K562 (cell line): ENCODE measurements at regions not wholly inside any gene's neighbourhood (a gene's known extent, or its start where the extent isn't known, plus 50 kb on each side); places are given as distances from the start of the nearest gene placed in this dataset.
A peak's percentile ranks its signal among the peaks of the same experiment; 100 is the strongest.

ENCODE experiments used
- ATAC-seq: fragments of 200-7000 bp; cut with Tn5 transposase; 3 replicates; pipeline ENCODE4 v1.9.1; 2020; ENCODE audit warnings: moderate library complexity
- BruUV-seq: library from RNA; stranded (reverse); fragments of 400-500 nt; replicated peaks from 2 replicates; lab custom pipeline; 2021; lab: Mats Ljungman, UMichigan
- CTCF ChIA-PET: fragments of 300-600 bp; formaldehyde crosslinking; extraction: SDS; loops from one replicate; lab custom pipeline; 2021; ENCODE audit warnings: low intra/inter-chr PET ratio; lab: Yijun Ruan, JAX
- POLR2A ChIA-PET: fragments of 300-600, 350-650 bp; sonication (Branson Sonifier 250); formaldehyde crosslinking; extraction: SDS; loops from one replicate; lab custom pipeline; 2021; ENCODE audit warnings: antibody characterized with exemption, inconsistent platforms; lab: Yijun Ruan, JAX
- DNase-seq, 4 experiments: peaks; one replicate each; pipeline versions ENCODE4 v3.0.0 to v3.0.0-alpha.2; 2011 to 2018; ENCODE audit warnings: low spot score in 3 of 4, mixed read lengths in 3 of 4; ENCODE audit errors: extremely low read depth in 1 of 4
- FAIRE-seq: peaks from 2 replicates; lab custom pipeline; 2011; peaks lifted over from hg19 to GRCh38; lab: Jason Lieb, UNC
- H2AFZ ChIP-seq: 2 replicates; pipeline ENCODE4 v1.6.0; 2011; ENCODE audit warnings: low read depth, low read length, control low read depth, inconsistent platforms
- H3K27ac ChIP-seq: fragments of 200-600 bp; 3 replicates; pipeline ENCODE4 v1.8.0; 2011; ENCODE audit warnings: low read depth, mild to moderate bottlenecking, control low read depth, inconsistent platforms, low read length, moderate library complexity, mixed read lengths; ENCODE audit errors: extremely low read depth
- H3K27me3 ChIP-seq, 2 experiments: fragments of 300-600 bp in 1 of 2; 2 replicates in 1 of 2; 3 replicates in 1 of 2; pipeline versions ENCODE4 v1.6.0 to v1.8.0; 2011; ENCODE audit warnings: inconsistent platforms in 2 of 2, low read length in 2 of 2, mild to moderate bottlenecking in 1 of 2, mixed read lengths in 1 of 2, moderate library complexity in 1 of 2; ENCODE audit not compliant: control insufficient read depth in 2 of 2, insufficient read depth in 2 of 2
- H3K36me3 ChIP-seq: fragments of 300-600 bp; 3 replicates; pipeline ENCODE4 v1.8.0; 2011; ENCODE audit warnings: mild to moderate bottlenecking, low read length, inconsistent platforms; ENCODE audit not compliant: control insufficient read depth, insufficient read depth
- H3K4me1 ChIP-seq, 2 experiments: fragments of 200-600 bp in 1 of 2; replicated peaks in 1 of 2; 2 replicates in 1 of 2; 3 replicates in 1 of 2; pipeline versions ENCODE4 v1.5.1 to v1.8.0; 2011; ENCODE audit warnings: inconsistent platforms in 2 of 2, low read length in 2 of 2, mild to moderate bottlenecking in 1 of 2, mixed read lengths in 1 of 2, moderate library complexity in 1 of 2; ENCODE audit not compliant: control insufficient read depth in 2 of 2, insufficient read depth in 2 of 2
- H3K4me2 ChIP-seq: 2 replicates; pipeline ENCODE4 v1.6.1; 2011; ENCODE audit warnings: low read length, control low read depth, inconsistent platforms, mixed read lengths; ENCODE audit not compliant: insufficient read depth
- H3K4me3 ChIP-seq: fragments of 200-600 bp; sonication (generic), shearing (Covaris generic); 2 replicates; pipeline ENCODE4 v1.5.1; 2016; ENCODE audit warnings: control low read depth, inconsistent platforms
- H3K79me2 ChIP-seq: fragments of 200-600 bp; 3 replicates; pipeline ENCODE4 v1.8.0; 2011; ENCODE audit warnings: low read length, inconsistent platforms; ENCODE audit not compliant: control insufficient read depth, insufficient read depth
- H3K9ac ChIP-seq, 2 experiments: 2 replicates each; pipeline versions ENCODE4 v1.6.0 to v1.6.1; 2011; ENCODE audit warnings: low read depth in 2 of 2, low read length in 2 of 2, control low read depth in 1 of 2, inconsistent platforms in 1 of 2, mild to moderate bottlenecking in 1 of 2, mixed read lengths in 1 of 2; ENCODE audit not compliant: insufficient read depth in 1 of 2
- H3K9me1 ChIP-seq: one replicate; pipeline ENCODE4 v1.6.0; 2011; ENCODE audit warnings: inconsistent platforms, mild to moderate bottlenecking, low read length, moderate library complexity; ENCODE audit not compliant: control insufficient read depth, insufficient read depth
- H3K9me3 ChIP-seq: replicated peaks from 2 replicates; pipeline ENCODE4 v1.5.1; 2011; ENCODE audit warnings: low read depth, low read length, inconsistent platforms; ENCODE audit not compliant: control insufficient read depth, insufficient read depth
- H4K20me1 ChIP-seq: replicated peaks from 2 replicates; pipeline ENCODE4 v1.6.1; 2011; ENCODE audit warnings: low read length, inconsistent platforms, mixed read lengths; ENCODE audit not compliant: control insufficient read depth, insufficient read depth
- CEBPB ChIP-seq: fragments of 450-650 bp; IDR thresholded peaks from 2 replicates; pipeline ENCODE4 v1.6.1; 2016; ENCODE audit warnings: missing genetic modification characterization, missing compliant biosample characterization
- CEBPG ChIP-seq, 3 experiments: fragments of 200-800 bp in 1 of 3; sonication (Bioruptor generic) in 1 of 3; sonication (generic) in 1 of 3; formaldehyde crosslinking in 1 of 3; IDR thresholded peaks in 2 of 3; conservative IDR thresholded peaks in 1 of 3; 2 replicates each; pipeline versions ENCODE4 v1.6.1 to v1.8.0; 2016 to 2022; ENCODE audit warnings: missing compliant biosample characterization in 2 of 3, missing genetic modification characterization in 2 of 3, mild to moderate bottlenecking in 1 of 3, missing genetic modification reagents in 1 of 3
- E2F4 ChIP-seq: sonication (generic); formaldehyde crosslinking; IDR thresholded peaks from 2 replicates; pipeline ENCODE4 v1.8.0; 2022; ENCODE audit warnings: mild to moderate bottlenecking, low read depth, missing genetic modification reagents
- ERF ChIP-seq: fragments of 450-650 bp; formaldehyde crosslinking; IDR thresholded peaks from 2 replicates; pipeline ENCODE4 v1.4.0; 2020; ENCODE audit warnings: mild to moderate bottlenecking, mixed read lengths
- ESRRB ChIP-seq: fragments of 250-450 bp; sonication (Bioruptor Pico); IDR thresholded peaks from 2 replicates; pipeline ENCODE4 v1.5.0; 2020; ENCODE audit warnings: mild to moderate bottlenecking, moderate library complexity, borderline replicate concordance
- FOSL1 ChIP-seq: fragments of 200-800 bp; sonication (Bioruptor generic); conservative IDR thresholded peaks from 2 replicates; pipeline ENCODE4 v1.6.1; 2016; ENCODE audit warnings: missing genetic modification characterization, missing compliant biosample characterization
- FOXK1 ChIP-seq: sonication (generic); formaldehyde crosslinking; IDR thresholded peaks from 2 replicates; pipeline ENCODE4 v1.8.0; 2022; ENCODE audit warnings: missing genetic modification reagents, mild to moderate bottlenecking, borderline replicate concordance
- FOXK2 ChIP-seq, 2 experiments: fragments of 450-650 bp; IDR thresholded peaks in 1 of 2; conservative IDR thresholded peaks in 1 of 2; 2 replicates each; pipeline ENCODE4 v1.6.1; 2016; ENCODE audit warnings: low read depth in 2 of 2, mild to moderate bottlenecking in 1 of 2
- GMEB1 ChIP-seq: fragments of 250-450 bp; sonication (Bioruptor Pico); IDR thresholded peaks from 2 replicates; pipeline ENCODE4 v1.4.0; 2020; ENCODE audit warnings: mild to moderate bottlenecking
- L3MBTL2 ChIP-seq: fragments of 450-650 bp; IDR thresholded peaks from 2 replicates; pipeline ENCODE4 v1.6.1; 2016; ENCODE audit warnings: mild to moderate bottlenecking, moderate library complexity
- RBM25 ChIP-seq: fragments of 200-400 bp; formaldehyde crosslinking; IDR thresholded peaks from 2 replicates; pipeline ENCODE4 v1.6.1; 2018; ENCODE audit warnings: low read length, low read depth, moderate library complexity; ENCODE audit not compliant: severe bottlenecking
- SLC30A9 ChIP-seq: fragments of 250-450 bp; sonication (Bioruptor Pico); IDR thresholded peaks from 2 replicates; pipeline ENCODE4 v1.8.0; 2022; ENCODE audit warnings: mild to moderate bottlenecking, moderate library complexity
- THRAP3 ChIP-seq: fragments of 450-650 bp; IDR thresholded peaks from 2 replicates; pipeline ENCODE4 v1.6.1; 2016; ENCODE audit warnings: mild to moderate bottlenecking, inconsistent platforms, borderline replicate concordance
- ZNF121 ChIP-seq: sonication (generic); formaldehyde crosslinking; conservative IDR thresholded peaks from 2 replicates; pipeline ENCODE4 v1.8.0; 2022; ENCODE audit warnings: missing genetic modification reagents
- ZNF551 ChIP-seq: fragments of 250-450 bp; sonication (Bioruptor Pico); IDR thresholded peaks from 2 replicates; pipeline ENCODE4 v1.5.0; 2021; ENCODE audit warnings: mild to moderate bottlenecking, moderate library complexity
- ZNF583 ChIP-seq: fragments of 250-450 bp; sonication (Bioruptor Pico); IDR thresholded peaks from 2 replicates; pipeline ENCODE4 v1.4.0; 2020
- ZNF644 ChIP-seq: fragments of 200-800 bp; sonication (Bioruptor generic); IDR thresholded peaks from 2 replicates; pipeline ENCODE4 v1.6.1; 2016; ENCODE audit warnings: low read depth, missing genetic modification characterization, missing compliant biosample characterization
- WGBS: fragments of 100-300 bp; shearing (Covaris generic); methylation state at CpG from one replicate; pipeline ENCODE4 v1.1.6; 2016; ENCODE audit warnings: low coverage, mixed read lengths; ENCODE audit not compliant: insufficient coverage; ENCODE audit errors: missing lambda C conversion rate; 5-methylcytosine and 5-hydroxymethylcytosine counted together
- in situ Hi-C: fragments of 300-500 bp; cut with MboI; formaldehyde crosslinking; loops from 4 replicates; pipeline ENCODE4 v1.15.0; 2018; ENCODE audit warnings: inconsistent platforms, mixed read lengths
- intact Hi-C: fragments of 100-400 bp; cut with micrococcal nuclease; formaldehyde crosslinking; loops from 2 replicates; pipeline ENCODE4 v1.14.2; 2022

- ChIA-PET CTCF (no interaction called here), POLR2A (no interaction called here)
- Histone ChIP-seq H3K79me2 (peaks cover 72% of the 10 kb centered on the region), H3K9me1 (no peaks in the 10 kb centered on the region), H3K4me3 (no peak overlapping the region), H3K9ac (no peak overlapping the region), H4K20me1 (peaks cover 22% of the 10 kb centered on the region; the same call in 1 of the 2 replicates), H3K4me1 (peaks cover 2 to 11% of the 10 kb centered on the region in 2 experiments; a peak in 3 of 5 replicates), H3K36me3 (peaks cover 3% of the 10 kb centered on the region; the same call in 2 of the 3 replicates), H3K27me3 (peaks cover 0 to 4% of the 10 kb centered on the region in 2 experiments; a peak in 2 of 5 replicates), H2AFZ (no peak overlapping the region), H3K27ac (no peak overlapping the region)
- FAIRE-seq = no peak
- in situ Hi-C loops = loop anchor here (5.0 to 25.0 kb wide), 3 partner anchors 547 to 1235 kb away; partner anchors contain the start of gene WNT3
- no TSS peak for BruUV-seq
- ATAC-seq = no peak
- TF ChIP-seq GMEB1 (CRISPR knock-in tag) = no peak
- no peak for TF ChIP-seq SLC30A9 (CRISPR knock-in tag)
- TF ChIP-seq FOXK1 (CRISPR knock-in tag) = no peak
- no peak for TF ChIP-seq ZNF644 (tag)
- no peak for TF ChIP-seq CEBPG (CRISPR knock-in tag; IDR thresholded peaks at IDR 0.05)
- peak in 1 of 2 experiments; percentile 26; a peak in 1 of 4 replicates for TF ChIP-seq CEBPG (tag; conservative IDR thresholded peaks at IDR 0.05 in 1 of 2, IDR thresholded peaks at IDR 0.05 in 1 of 2)
- TF ChIP-seq ZNF551 (CRISPR knock-in tag) = no peak
- peak; percentile 49 for TF ChIP-seq CEBPB (tag)
- TF ChIP-seq L3MBTL2 = no peak
- TF ChIP-seq FOXK2 (conservative IDR thresholded peaks at IDR 0.05 in 1 of 2, IDR thresholded peaks at IDR 0.05 in 1 of 2; ENCODE audit: low read depth in 2 of 2) = no peak
- peak; percentile 14 for TF ChIP-seq RBM25
- peak; percentile 65 for TF ChIP-seq ZNF121 (CRISPR knock-in tag)
- no peak for TF ChIP-seq THRAP3
- TF ChIP-seq ERF (CRISPR knock-in tag) = no peak
- no peak for TF ChIP-seq ZNF583 (CRISPR knock-in tag)
- TF ChIP-seq FOSL1 (tag) = no peak
- TF ChIP-seq ESRRB = no peak
- no peak for TF ChIP-seq E2F4 (CRISPR knock-in tag)
- TF ChIP-seq, all 486 proteins: peak for 4
- Histone ChIP-seq H3K9me3 (no peaks in the 10 kb centered on the region), H3K4me2 (no peak overlapping the region)
- DNase-seq = peak in 2 of 4 experiments; percentile 3 to 7
- intact Hi-C loops = no loop called here
- WGBS = 53% methylated on average over 6 of the region's 6 CpGs
These were observed 87.2 kb upstream of the PLEKHM1 start for GRCh38 chr17:45577571-45578279.
